Cardiac fibroblast (primary cell): ENCODE measurements at regions not wholly inside any gene's neighbourhood (a gene's known extent, or its start where the extent isn't known, plus 50 kb on each side); places are given as distances from the start of the nearest gene placed in this dataset.

ENCODE experiments used
- DNase-seq, 2 donors: peaks; one replicate each; pipeline versions ENCODE4 v3.0.0 to v3.0.0-alpha.2; 2010; ENCODE audit warnings: low read depth in 2 of 2
- H3K4me3 ChIP-seq, 2 donors: replicated peaks in 1 of 2; 1 replicate in 1 of 2; 2 replicates in 1 of 2; pipeline ENCODE4 v1.5.1; 2011; ENCODE audit warnings: low read depth in 2 of 2, low read length in 2 of 2, mild to moderate bottlenecking in 2 of 2, moderate library complexity in 1 of 2
- CTCF ChIP-seq: IDR thresholded peaks from one replicate; pipeline ENCODE4 v1.5.1; 2011; ENCODE audit warnings: low read depth, mild to moderate bottlenecking, low read length, inconsistent platforms

GRCh38 chr18:64986906-64987495 lies 763.8 kb upstream of the CDH7 start:
- DNase-seq = no peak
- no peak overlapping the region for H3K4me3 ChIP-seq
- TF ChIP-seq CTCF = no peak

- no peak for TF ChIP-seq CTCF
- DNase-seq = no peak
- no peak overlapping the region for H3K4me3 ChIP-seq
These were observed 767.1 kb upstream of the CDH7 start for GRCh38 chr18:64983497-64984238.

GRCh38 chr18:64982414-64983055 lies 768.3 kb upstream of the CDH7 start:
- no peak for TF ChIP-seq CTCF
- no peak for DNase-seq
- no peak overlapping the region for H3K4me3 ChIP-seq

- no peak for DNase-seq
- TF ChIP-seq CTCF = no peak
- no peak overlapping the region for H3K4me3 ChIP-seq
These were observed 768.9 kb upstream of the CDH7 start for GRCh38 chr18:64981915-64982314.

GRCh38 chr18:64979791-64980190 lies 771.0 kb upstream of the CDH7 start:
- DNase-seq = no peak
- TF ChIP-seq CTCF = no peak
- no peak overlapping the region for H3K4me3 ChIP-seq

GRCh38 chr18:64974391-64975125 lies 776.3 kb upstream of the CDH7 start:
- no peak for DNase-seq
- TF ChIP-seq CTCF = no peak
- no peak overlapping the region for H3K4me3 ChIP-seq
